Neural cell (in vitro differentiated cells): ENCODE measurements at regions not wholly inside any gene's neighbourhood (a gene's known extent, or its start where the extent isn't known, plus 50 kb on each side); places are given as distances from the start of the nearest gene placed in this dataset.

Experiments
- H2AFZ ChIP-seq: fragments of 200-600, 300-800 bp; sonication (generic), shearing (Covaris generic); 2 replicates; pipeline ENCODE4 v1.6.0; 2014; ENCODE audit warnings: low read depth, mild to moderate bottlenecking, antibody characterized with exemption, low read length, moderate library complexity
- H3F3A ChIP-seq: fragments of 200-600 bp; shearing (Covaris generic); 2 replicates; pipeline ENCODE4 v1.6.1; 2016; ENCODE audit warnings: mild to moderate bottlenecking, moderate library complexity, mixed read lengths, antibody characterized with exemption, low read length; ENCODE audit not compliant: insufficient read depth, poor library complexity, severe bottlenecking
- H3K27ac ChIP-seq: fragments of 200-600, 300-800 bp; sonication (generic), shearing (Covaris generic); 2 replicates; pipeline ENCODE4 v1.5.1; 2014; ENCODE audit warnings: mild to moderate bottlenecking, low read length, moderate library complexity
- H3K27me3 ChIP-seq: fragments of 300-800, 200-600 bp; sonication (generic), shearing (Covaris generic); 2 replicates; pipeline ENCODE4 v1.6.0; 2014; ENCODE audit warnings: mild to moderate bottlenecking, low read depth, low read length, moderate library complexity; ENCODE audit not compliant: insufficient read depth
- H3K36me3 ChIP-seq: fragments of 300-800, 200-600 bp; sonication (generic), shearing (Covaris generic); 2 replicates; pipeline ENCODE4 v1.5.1; 2014; ENCODE audit warnings: mild to moderate bottlenecking, antibody characterized with exemption, low read length, moderate library complexity; ENCODE audit not compliant: insufficient read depth
- H3K4me2 ChIP-seq: fragments of 300-800, 200-600 bp; sonication (generic), shearing (Covaris generic); 2 replicates; pipeline ENCODE4 v1.6.0; 2014; ENCODE audit warnings: mild to moderate bottlenecking, low read length
- H3K4me3 ChIP-seq: fragments of 300-800, 200-600 bp; sonication (generic), shearing (Covaris generic); 2 replicates; pipeline ENCODE4 v1.5.1; 2014; ENCODE audit warnings: mild to moderate bottlenecking, low read length, moderate library complexity
- H3K79me2 ChIP-seq: fragments of 200-600 bp; shearing (Covaris generic); replicated peaks from 2 replicates; pipeline ENCODE4 v1.6.0; 2014; ENCODE audit warnings: mild to moderate bottlenecking, low read length, moderate library complexity; ENCODE audit not compliant: insufficient read depth
- H3K9ac ChIP-seq: fragments of 300-800, 200-600 bp; sonication (generic), shearing (Covaris generic); 2 replicates; pipeline ENCODE4 v1.6.1; 2016; ENCODE audit warnings: mild to moderate bottlenecking, low read length, mixed read lengths
- H3K9me2 ChIP-seq: fragments of 200-600 bp; shearing (Covaris generic); 2 replicates; pipeline ENCODE4 v1.6.1; 2016; ENCODE audit warnings: mild to moderate bottlenecking, low read length, mixed read lengths; ENCODE audit not compliant: insufficient read depth
- H3K9me3 ChIP-seq: fragments of 200-600, 300-800 bp; sonication (generic), shearing (Covaris generic); 2 replicates; pipeline ENCODE4 v1.6.1; 2016; ENCODE audit warnings: mild to moderate bottlenecking, mixed run types, low read length, moderate library complexity, mixed read lengths
- H4K20me1 ChIP-seq: fragments of 200-600 bp; shearing (Covaris generic); 2 replicates; pipeline ENCODE4 v1.6.1; 2016; ENCODE audit warnings: mild to moderate bottlenecking, mixed run types; ENCODE audit not compliant: insufficient read depth
- CTCF ChIP-seq: fragments of 450-650 bp; IDR thresholded peaks from 2 replicates; pipeline ENCODE4 v1.5.1; 2014; ENCODE audit warnings: antibody characterized with exemption, mild to moderate bottlenecking, moderate library complexity; ENCODE audit not compliant: poor library complexity, severe bottlenecking
- EP300 ChIP-seq: fragments of 450-650 bp; conservative IDR thresholded peaks from 2 replicates; pipeline ENCODE4 v1.6.1; 2014; ENCODE audit warnings: antibody characterized with exemption, mild to moderate bottlenecking, moderate library complexity; ENCODE audit not compliant: poor library complexity, severe bottlenecking
- EZH2 ChIP-seq: fragments of 200-600, 300-800 bp; shearing (Covaris generic), sonication (generic); IDR thresholded peaks from 2 replicates; pipeline ENCODE4 v1.6.1; 2014; ENCODE audit warnings: antibody characterized with exemption, low read length, borderline replicate concordance, mild to moderate bottlenecking; ENCODE audit not compliant: insufficient read depth, poor library complexity, severe bottlenecking
- MXI1 ChIP-seq: fragments of 450-650 bp; conservative IDR thresholded peaks from 2 replicates; pipeline ENCODE4 v1.6.1; 2014; ENCODE audit warnings: antibody characterized with exemption, mild to moderate bottlenecking; ENCODE audit not compliant: poor library complexity, severe bottlenecking
- POLR2AphosphoS5 ChIP-seq: IDR thresholded peaks from 2 replicates; pipeline ENCODE4 v1.6.1; 2012
- RAD21 ChIP-seq: fragments of 450-650 bp; conservative IDR thresholded peaks from 2 replicates; pipeline ENCODE4 v1.6.1; 2014; ENCODE audit warnings: antibody characterized with exemption, mild to moderate bottlenecking, moderate library complexity
- REST ChIP-seq: IDR thresholded peaks from 2 replicates; pipeline ENCODE4 v1.6.1; 2012; ENCODE audit warnings: borderline replicate concordance
- SMC3 ChIP-seq: fragments of 450-650 bp; conservative IDR thresholded peaks from 2 replicates; pipeline ENCODE4 v1.6.1; 2014; ENCODE audit warnings: antibody characterized with exemption, mild to moderate bottlenecking, moderate library complexity; ENCODE audit not compliant: poor library complexity
- TAF1 ChIP-seq: IDR thresholded peaks from 2 replicates; pipeline ENCODE4 v1.6.1; 2012; ENCODE audit warnings: low read depth

GRCh38 chr10:124232686-124233545 lies 139.5 kb upstream of the CHST15 start:
- Histone ChIP-seq H3K27ac (no peak overlapping the region), H3K9me2 (no peaks in the 10 kb centered on the region), H3F3A (no peaks in the 10 kb centered on the region), H3K9ac (no peak overlapping the region), H3K79me2 (no peaks in the 10 kb centered on the region), H3K9me3 (peaks cover 12% of the 10 kb centered on the region), H2AFZ (no peak overlapping the region), H3K27me3 (no peaks in the 10 kb centered on the region), H4K20me1 (no peaks in the 10 kb centered on the region), H3K4me3 (no peak overlapping the region), H3K36me3 (no peaks in the 10 kb centered on the region), H3K4me2 (no peak overlapping the region)
- no peak for TF ChIP-seq POLR2AphosphoS5
- TF ChIP-seq MXI1, result no peak
- TF ChIP-seq CTCF, result no peak
- no peak for TF ChIP-seq RAD21
- no peak for TF ChIP-seq REST
- no peak for TF ChIP-seq TAF1
- TF ChIP-seq EZH2, result no peak
- TF ChIP-seq SMC3, result no peak
- no peak for TF ChIP-seq EP300

GRCh38 chr10:124231168-124232155 lies 138.1 kb upstream of the CHST15 start:
- no peaks in the 10 kb centered on the region for H3K36me3 ChIP-seq

More at GRCh38 chr10:124231168-124232155, 138.1 kb upstream of the CHST15 start:
- no peak overlapping the region for H3K27ac ChIP-seq
- H3K9me2 ChIP-seq, result no peaks in the 10 kb centered on the region
- no peaks in the 10 kb centered on the region for H3K27me3 ChIP-seq
- no peak overlapping the region for H3K4me2 ChIP-seq
- TF ChIP-seq EZH2, result no peak
- no peak for TF ChIP-seq SMC3
- no peak for TF ChIP-seq EP300
- no peak for TF ChIP-seq CTCF
- TF ChIP-seq POLR2AphosphoS5, result no peak
- no peak for TF ChIP-seq REST
- TF ChIP-seq TAF1, result no peak
- TF ChIP-seq RAD21, result no peak
- no peak for TF ChIP-seq MXI1
- no peak overlapping the region for H2AFZ ChIP-seq
- peaks cover 12% of the 10 kb centered on the region for H3K9me3 ChIP-seq
- no peak overlapping the region for H3K9ac ChIP-seq
- H4K20me1 ChIP-seq, result no peaks in the 10 kb centered on the region
- H3F3A ChIP-seq, result no peaks in the 10 kb centered on the region
- H3K79me2 ChIP-seq, result no peaks in the 10 kb centered on the region
- H3K4me3 ChIP-seq, result no peak overlapping the region
